SIG-M5 treated with dmso at 0.1 percent for 504 hours (cell line): ENCODE measurements at regions not wholly inside any gene's neighbourhood (a gene's known extent, or its start where the extent isn't known, plus 50 kb on each side); places are given as distances from the start of the nearest gene placed in this dataset.

ENCODE experiments used
- DNase-seq: peaks from one replicate; lab custom pipeline; 2025; ENCODE audit not compliant: unreplicated experiment; lab: John Stamatoyannopoulos, UW

DNA sequence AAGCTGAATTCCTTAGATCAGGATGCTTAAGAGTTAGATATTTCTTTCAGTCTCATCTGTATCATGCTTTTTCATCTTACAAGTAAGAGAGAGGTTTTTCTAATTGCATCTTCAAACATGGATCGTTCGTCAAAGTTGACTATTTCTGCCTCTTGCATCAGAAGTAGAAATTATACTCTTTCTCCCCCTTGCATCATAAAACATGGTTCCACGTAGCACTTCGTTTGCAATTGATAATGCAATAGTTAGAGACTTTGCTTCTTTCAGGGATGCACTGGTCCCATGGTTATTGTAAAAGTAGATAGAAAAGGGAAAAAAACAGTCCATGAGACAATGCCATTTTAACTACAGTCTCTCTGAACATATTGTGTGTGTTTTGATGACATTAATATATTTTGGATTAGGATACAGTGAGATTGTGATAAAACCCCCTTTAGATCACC is 75.1 kb upstream of the PARD3B start:
- no peak for DNase-seq

DNA sequence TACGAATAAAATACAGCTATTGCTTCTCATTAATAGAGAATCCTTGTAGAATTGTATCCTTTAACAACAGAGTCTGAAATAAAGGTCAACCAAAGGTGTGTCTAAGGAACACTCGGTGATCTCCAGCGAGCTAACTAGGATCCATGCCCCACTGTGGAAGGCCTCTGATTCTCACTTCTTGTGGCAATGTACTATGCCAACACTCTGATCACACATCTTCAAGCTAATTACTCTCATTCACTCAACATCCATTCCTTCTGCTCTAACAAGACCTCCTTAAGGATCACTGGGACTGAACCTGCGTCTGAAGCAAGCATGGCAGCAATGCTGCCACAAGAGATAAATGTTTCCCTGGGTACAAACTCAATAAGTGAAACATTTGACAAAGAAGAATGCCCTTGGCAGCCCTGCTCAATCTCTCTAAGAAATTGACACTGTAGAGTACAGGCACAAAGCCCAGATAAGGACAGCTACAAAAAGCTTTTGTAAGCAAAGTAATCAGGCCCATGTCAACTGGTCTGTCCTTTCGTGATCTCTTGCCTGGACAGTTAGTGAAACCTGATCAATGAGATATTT is 74.6 kb upstream of the PARD3B start:
- DNase-seq: no peak

DNA sequence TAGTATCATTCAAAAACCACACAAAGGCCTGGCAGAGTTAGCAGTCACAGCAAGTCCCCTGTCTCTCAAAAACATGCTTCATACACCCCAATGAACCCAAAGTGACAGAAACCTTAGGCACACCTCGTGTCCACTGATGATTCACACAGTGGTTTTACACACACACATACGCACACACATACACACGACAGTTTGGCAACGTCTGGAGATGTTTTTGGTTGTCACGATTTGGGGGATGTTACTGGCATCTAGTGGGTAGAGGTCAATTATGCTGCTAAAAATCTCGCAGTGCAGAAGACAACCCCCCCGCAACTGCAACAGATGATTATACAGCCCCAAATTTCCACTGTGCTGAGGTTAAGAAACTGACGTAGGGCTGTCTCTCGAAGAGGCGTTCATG is 72.9 kb upstream of the PARD3B start:
- no peak for DNase-seq

DNA sequence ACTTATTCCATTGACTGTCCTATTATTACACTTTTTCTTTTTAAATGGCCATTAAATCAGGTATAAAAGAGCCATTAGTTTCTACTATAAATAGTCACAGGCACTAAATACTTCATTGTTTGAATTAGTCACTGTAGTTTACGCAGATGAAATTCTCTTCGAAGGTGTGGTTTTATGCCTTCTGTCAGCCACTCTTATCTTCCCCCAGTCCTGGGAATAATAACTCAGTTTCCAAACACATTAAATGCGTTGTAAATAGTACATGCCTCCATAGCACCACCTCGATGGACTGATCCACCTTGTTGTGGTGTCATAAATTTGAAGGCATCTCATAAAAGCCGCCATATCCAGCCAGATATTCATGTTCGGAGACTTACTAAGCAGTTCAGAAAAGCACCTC is 72.1 kb upstream of the PARD3B start:
- no peak for DNase-seq

DNA sequence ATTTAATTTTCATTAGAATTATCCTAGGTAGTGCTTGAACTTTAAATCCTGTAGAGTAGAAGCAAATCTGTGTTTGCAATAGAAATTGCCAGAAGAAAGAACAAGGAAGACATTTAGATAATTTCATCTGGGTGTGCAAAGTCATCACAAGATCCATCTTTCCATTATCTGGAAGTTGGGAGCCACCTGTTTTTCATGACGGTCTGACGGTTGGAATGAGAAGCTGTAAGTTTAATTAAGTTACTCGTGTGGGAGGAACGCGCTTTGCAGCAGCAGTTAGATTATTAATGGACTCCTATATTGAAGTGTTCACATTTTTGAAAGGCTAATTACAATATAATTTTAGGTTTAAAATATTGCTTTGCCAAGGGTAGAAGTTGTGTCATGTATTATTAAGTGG is 69.9 kb upstream of the PARD3B start:
- DNase-seq: no peak

DNA sequence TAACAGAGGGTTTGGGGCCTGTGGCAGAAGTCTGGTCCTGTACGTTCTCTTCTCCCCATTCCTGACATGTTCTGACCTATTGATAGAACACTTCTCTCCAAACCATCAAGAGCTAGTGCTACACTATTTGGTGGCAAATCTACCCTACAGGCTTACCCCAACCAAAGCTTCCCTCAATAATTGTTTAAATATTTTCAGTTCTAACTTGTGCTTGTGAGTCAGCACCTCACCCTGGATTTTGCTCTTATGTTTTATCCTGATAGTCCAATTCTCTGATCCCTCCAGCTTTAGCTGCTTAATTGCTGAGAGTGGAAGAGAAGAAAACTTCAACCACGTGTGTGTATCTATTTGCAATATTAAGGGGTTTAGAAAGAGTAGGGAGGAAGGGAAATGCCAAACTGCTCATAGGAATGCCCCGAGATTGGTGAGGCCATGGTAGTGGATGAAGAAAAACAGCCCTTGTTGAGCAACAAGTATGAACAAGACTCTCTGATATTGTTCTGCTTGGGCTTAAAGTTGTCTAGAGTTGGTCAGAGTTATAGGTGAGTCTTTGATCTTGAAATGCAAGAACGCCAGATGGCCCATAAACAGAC is 67.8 kb upstream of the PARD3B start:
- DNase-seq: no peak

DNA sequence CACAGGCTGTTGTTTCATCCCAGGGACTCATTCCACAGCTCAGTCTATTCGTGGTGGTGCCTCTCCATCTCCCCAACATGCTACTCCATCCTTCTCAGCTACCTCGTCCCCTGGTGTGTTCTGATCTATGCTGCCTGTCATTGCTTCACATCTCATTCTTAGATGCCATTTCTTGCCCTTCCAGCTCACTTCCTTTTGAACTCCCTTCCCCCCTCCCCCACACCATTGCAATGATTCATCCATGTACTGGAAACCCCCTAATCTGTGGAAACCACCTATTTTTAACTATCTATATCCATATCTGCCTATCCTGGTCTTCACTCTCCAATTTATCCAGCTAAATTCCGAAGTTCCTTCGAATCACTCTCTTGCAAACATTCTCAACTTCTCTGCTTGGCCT is 65.7 kb upstream of the PARD3B start:
- DNase-seq: no peak

DNA sequence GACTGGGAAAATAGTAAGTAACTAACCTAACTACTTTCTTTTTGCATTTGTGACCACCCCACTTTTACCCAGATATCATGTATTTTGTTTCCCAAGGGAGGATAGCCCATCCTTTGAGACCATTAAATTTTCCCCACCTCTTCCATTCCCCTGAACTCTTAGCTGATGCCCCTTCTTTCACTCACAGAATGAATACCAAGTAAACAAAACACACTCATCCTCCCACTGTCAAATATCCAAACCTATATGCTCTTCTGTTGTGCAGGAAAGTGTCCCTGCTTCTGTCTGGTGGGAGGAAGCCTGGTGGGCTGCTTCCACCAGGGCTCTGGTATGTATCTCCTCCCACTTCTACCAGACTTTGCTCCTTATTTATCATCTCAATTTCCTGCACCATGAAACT is 64.6 kb upstream of the PARD3B start:
- DNase-seq: no peak

DNA sequence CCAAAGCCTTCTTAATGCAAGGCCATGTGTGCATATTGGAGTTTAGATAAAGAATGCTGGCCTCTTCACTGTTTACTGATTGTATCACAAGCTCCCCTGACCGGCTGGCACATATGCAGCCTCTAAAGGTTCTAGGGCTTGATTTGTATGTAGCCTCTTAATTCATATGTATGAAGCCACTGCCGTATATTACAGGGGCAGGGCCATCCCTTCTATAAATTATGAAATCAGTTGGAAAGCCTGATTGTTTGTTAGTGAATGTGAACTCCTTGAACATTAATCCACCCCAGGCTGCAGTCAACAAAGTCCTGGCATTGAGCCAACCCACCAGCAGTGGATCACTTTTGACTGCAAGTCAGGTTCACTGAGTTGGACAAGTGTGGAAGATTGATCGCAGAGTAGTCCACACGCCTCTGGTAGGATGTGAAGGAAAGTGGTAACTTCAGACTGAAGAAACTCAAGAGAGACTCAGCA is 61.6 kb upstream of the PARD3B start:
- DNase-seq: no peak

DNA sequence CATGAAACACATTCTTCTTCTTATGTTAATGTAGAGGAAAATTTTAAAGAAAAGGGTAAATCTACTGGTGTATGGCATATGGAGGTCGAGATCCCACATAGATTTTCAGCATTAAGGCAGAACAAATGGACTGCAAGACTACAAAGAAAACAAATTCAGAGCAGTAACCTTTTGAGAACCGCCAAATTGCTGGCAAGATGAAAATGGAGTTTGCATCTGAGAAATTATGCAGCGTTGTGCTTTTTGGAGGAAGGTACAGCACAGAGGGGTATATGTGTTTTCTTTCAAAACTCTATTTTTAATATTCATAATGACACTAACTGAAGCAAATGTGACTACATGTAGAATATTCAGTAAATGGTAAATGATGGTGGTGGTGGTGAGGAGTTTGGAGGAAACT is 59.0 kb upstream of the PARD3B start:
- no peak for DNase-seq

DNA sequence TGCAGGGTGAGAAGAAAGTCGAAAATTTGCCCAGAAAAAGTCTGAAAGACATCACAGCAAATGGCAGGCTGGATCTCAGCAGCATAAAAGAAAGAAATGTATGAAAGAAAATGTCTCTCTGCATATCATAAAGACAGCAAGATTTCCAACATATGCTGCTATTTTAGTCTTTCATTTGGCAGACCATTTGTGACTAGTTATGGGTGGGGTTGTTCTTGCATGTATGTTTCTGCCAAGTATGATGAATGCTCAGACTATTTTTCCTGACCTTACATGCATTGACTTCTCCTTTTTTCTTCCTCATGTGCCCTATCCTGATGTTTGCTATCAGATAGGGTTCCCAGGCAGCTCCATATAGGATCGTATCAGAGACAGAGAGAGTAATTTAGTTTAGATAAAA is 58.5 kb upstream of the PARD3B start:
- no peak for DNase-seq

DNA sequence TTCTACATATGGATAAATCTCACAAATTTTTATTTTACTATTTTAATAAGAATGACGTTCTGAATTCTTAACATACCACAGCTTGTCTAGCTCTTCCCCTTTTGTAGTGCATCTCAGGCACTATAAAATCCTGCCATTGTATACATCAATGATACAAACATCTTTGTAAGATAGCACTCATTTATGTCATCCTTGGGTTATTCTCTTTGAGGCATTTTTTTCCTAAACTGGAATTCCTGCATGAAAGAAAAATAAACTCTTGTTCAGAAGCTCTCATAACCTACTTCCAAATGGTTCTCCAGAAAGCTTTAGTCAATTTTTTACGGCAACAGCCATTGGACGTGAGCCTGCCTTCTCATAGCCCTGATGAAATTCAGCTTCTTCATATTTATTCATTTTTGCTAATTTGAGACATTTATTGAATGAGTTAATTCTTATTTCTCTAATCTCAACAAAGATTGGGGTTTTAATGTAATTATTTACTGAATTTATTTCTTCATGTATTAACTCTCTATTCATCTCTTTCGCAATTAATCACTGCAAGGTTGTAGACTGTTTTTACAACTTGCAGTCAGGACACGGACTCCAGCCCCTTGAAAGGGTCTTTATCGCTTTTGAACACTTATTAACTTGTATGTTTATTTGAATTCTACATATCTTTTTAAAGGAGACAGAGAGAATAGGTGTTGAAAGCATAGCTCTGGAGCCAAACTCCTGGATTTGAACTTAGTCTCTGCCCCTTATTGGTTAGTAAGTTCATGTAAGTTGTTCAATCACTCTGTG is 57.6 kb upstream of the PARD3B start:
- no peak for DNase-seq

DNA sequence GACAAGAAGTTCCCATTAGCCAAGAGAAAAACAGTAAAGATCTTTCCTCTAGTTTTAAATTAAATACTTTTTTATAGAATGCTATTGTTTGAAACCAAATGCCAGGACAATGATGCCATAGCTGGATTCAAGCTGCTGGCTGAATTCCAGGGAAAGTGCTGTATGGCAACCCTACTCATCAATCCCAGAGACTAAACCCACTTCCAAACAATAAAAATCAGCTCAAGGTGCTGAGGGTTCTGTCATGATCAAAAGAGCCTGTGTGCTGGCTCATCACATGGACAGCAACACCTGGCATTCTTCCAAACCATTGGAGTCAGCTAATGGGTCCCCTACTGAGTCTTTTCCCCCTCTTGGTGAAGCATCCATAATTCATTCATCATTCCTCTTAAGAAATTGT is 53.7 kb upstream of the PARD3B start:
- DNase-seq: no peak

DNA sequence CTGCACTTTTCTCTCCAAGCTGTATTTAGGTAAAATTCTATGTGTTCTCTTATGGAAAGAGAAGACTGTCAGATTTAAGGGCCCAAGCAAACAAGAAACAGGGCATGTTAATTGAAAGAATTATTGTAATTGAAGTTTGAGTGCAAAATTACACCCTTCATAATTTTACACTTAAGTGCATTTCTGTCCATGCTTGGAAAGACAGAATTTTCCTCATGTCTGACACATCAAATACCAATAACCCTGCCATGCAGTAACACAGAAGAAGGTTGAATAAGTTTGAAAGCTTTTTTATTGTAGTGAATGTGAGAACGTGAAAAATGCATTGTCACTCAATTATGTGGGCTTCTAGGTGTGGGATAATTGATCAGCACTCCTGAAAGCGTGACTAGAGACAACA is 52.9 kb upstream of the PARD3B start:
- no peak for DNase-seq

DNA sequence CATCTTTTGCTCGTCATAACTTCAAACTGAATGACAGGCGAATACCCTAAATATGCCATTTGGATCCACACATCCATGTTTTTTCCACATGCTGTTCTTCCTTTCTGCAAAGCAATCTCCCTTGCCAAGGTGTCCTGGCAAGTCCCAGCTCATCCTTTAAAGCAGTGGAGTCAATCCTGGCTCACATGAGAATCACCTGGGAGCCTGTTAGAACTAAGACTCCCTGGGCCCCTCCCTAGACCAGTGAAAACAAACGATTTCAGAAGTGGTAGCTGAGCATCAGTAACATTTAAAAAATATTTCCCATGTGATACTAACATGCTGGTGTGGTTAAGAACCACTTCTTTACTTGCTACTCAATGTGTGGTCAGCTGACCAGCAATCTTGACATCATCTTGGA is 50.6 kb upstream of the PARD3B start:
- DNase-seq: no peak

DNA sequence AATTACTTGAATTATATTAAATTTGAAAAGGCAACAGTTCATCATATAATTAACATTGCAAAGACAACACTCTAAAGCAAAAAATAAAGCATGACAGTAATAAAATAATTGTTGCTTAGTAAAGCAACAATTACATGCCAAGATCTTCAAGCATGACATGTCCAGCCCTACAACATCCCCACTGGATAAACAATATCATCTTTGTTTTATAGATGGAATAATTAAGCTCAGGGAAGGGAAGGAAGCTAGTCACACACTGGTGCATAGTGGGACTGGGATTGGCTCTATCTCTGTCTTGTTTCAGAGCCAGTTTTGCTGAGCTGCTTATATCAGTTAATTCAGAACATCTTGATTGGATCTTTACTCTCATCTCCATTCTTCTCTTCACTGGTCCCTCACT is 49.9 kb upstream of the PARD3B start:
- DNase-seq: no peak
